ENCODE measurements at regions not wholly inside any gene's neighbourhood (a gene's known extent, or its start where the extent isn't known, plus 50 kb on each side); places are given as distances from the start of the nearest gene placed in this dataset.

DNA sequence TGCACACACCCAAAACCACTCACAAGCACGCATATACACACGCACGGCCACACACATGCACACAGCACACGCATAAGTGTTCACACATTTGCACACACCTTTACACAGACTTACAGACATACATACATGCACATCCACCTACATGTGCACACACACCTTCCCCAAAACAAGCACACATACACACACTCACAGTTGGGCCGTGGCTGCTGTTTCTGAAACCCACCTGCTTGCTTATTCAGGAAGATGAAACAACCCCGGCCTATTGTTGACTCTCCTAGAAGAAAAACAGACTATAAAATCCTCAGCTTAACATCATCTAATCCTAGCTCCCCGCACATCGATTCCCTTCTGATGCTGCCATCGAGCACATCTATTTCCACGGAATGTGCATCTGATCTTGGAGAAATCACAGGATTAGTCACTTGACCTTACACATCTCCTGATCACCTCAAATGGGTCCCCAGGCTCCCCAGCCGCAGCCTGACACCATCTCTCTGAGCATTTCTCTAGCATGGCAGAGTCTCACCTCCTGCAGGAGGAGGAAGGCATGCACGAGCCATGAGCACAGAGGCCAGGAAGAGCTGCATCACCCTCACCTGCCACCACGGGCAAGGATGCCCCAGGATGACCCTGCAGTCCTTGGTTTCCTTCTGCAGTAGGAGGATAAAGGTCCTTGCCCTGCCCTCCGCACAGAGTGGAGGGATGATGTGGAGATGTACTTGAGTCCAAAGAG lies 105.8 kb upstream of the CDH5 start:
- 75% methylated on average over 13 of the region's 14 CpGs for WGBS (ENCODE audit: insufficient coverage)

DNA sequence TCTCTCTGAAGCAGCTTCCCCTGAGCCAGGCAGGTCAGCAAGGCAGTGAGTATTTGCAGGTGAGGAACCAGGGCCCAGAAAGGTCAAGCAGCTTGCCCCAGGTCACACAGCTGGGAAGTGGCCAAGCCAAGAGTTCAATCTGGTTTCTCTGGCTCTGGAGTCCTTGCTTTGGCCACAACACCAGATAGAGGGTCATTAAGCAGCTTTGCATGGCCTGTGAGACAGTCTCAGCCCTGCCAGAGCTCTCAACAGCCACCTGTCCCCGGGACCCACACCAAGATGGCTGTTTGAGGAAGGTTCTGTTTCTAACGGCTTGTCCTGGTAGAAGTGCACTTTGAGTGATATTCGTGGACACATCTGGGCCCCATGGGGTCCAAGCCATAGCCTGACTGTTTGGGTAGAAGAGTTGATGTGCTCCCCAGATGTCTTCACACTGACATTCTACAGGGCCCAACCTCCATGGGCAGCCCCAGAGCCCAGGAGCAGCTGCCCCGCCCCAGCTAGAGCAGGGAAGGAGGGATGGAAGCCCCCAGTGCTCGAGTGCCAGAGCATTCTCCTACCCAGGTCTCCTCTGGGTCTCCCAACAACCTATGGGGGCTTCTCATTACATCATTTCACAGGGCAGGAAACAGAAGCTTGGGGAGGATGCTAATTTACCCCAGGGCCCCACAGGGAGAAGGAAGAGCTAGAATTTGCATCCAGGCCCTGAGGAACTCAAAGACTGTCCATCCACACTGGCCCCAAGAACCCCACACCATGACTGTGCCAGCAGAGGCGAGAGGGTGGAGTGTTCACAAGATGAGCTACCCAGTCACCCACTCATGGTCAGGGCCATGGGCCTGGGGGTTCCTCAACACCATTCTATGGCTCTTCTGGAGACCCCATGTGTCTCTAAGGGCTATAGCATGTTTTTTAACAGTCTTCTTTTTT lies 107.3 kb upstream of the CDH5 start:
- no peak overlapping the region for H3K27ac ChIP-seq (ENCODE audit: low read length)
- no peak overlapping the region for H3K4me3 ChIP-seq (ENCODE audit: low read length)
- no peaks in the 10 kb centered on the region for H3K9me3 ChIP-seq (replicated peaks; ENCODE audit: control insufficient read depth, low read depth, low read length)
- H3K36me3 ChIP-seq (ENCODE audit: control insufficient read depth, insufficient read depth, low read length): no peaks in the 10 kb centered on the region
- DNase-seq: peak; percentile 1
- no peaks in the 10 kb centered on the region for H3K27me3 ChIP-seq (ENCODE audit: control insufficient read depth, insufficient read depth, low read length)
- H3K4me1 ChIP-seq (ENCODE audit: control insufficient read depth, insufficient read depth, low read length): peaks cover 27% of the 10 kb centered on the region
- WGBS (ENCODE audit: insufficient coverage): 78% methylated on average over 2 of the region's 6 CpGs

More for the DNA sequence above, 105.8 kb upstream of the CDH5 start:
- no peak overlapping the region for H3K27ac ChIP-seq (ENCODE audit: low read length)
- no peaks in the 10 kb centered on the region for H3K36me3 ChIP-seq (ENCODE audit: control insufficient read depth, insufficient read depth, low read length)
- no peaks in the 10 kb centered on the region for H3K27me3 ChIP-seq (ENCODE audit: control insufficient read depth, insufficient read depth, low read length)
- no peaks in the 10 kb centered on the region for H3K9me3 ChIP-seq (replicated peaks; ENCODE audit: control insufficient read depth, low read depth, low read length)
- peaks cover 42% of the 10 kb centered on the region for H3K4me1 ChIP-seq (ENCODE audit: control insufficient read depth, insufficient read depth, low read length)
- H3K4me3 ChIP-seq (ENCODE audit: low read length): no peak overlapping the region
- DNase-seq: peak; percentile 0

DNA sequence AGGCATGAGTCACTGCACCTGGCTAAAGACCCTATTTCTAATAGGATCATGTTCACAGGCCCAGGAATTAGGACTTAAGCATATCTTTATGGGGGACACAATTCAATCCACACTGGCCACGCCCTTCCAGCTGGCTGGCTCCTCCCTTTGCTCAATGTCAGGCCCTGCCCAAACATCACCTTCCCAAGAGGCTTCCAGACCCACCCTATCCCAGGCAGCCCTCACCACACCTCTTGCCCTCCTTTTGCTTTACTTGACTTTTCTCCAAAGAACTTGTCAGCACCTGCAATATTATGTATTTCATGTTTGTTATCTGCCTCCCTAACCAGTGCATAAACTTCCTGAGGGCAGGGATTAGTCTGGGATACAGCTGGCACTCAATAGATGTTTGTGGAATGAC lies 109.6 kb upstream of the CDH5 start:
- no peak for DNase-seq
- Histone ChIP-seq H3K27ac (ENCODE audit: low read length) (no peak overlapping the region), H3K27me3 (ENCODE audit: control insufficient read depth, insufficient read depth, low read length) (no peaks in the 10 kb centered on the region), H3K36me3 (ENCODE audit: control insufficient read depth, insufficient read depth, low read length) (no peaks in the 10 kb centered on the region), H3K4me3 (ENCODE audit: low read length) (no peak overlapping the region), H3K9me3 (replicated peaks; ENCODE audit: control insufficient read depth, low read depth, low read length) (no peaks in the 10 kb centered on the region), H3K4me1 (ENCODE audit: control insufficient read depth, insufficient read depth, low read length) (peaks cover 8% of the 10 kb centered on the region)
- WGBS (ENCODE audit: insufficient coverage): 71% methylated on average over 1 of the region's 1 CpG

DNA sequence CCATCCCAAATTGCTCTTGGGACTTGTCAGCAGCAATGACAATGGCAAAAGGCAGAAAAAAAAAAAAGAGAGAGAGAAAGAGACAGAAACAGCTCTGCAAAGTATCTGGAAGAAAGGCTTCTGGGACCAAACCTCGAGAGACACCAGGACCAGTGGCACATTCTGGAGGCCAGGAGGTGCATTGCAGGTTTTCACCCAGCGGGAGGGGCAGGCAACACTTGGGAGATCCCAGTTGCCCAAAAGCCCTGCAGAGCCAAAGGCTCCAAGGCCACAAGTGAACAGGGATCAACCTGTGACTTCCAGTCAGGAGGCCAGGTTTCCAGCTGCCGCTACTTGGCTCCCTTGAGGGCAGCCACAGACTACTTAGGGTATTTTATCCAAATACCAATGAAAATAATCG lies 110.8 kb upstream of the CDH5 start:
- no peak for DNase-seq
- no peak overlapping the region for H3K4me3 ChIP-seq (ENCODE audit: low read length)
- no peaks in the 10 kb centered on the region for H3K27me3 ChIP-seq (ENCODE audit: control insufficient read depth, insufficient read depth, low read length)
- WGBS (ENCODE audit: insufficient coverage): 78% methylated on average over 3 of the region's 4 CpGs
- H3K27ac ChIP-seq (ENCODE audit: low read length): no peak overlapping the region
- H3K4me1 ChIP-seq (ENCODE audit: control insufficient read depth, insufficient read depth, low read length): peaks cover 18% of the 10 kb centered on the region
- no peaks in the 10 kb centered on the region for H3K9me3 ChIP-seq (replicated peaks; ENCODE audit: control insufficient read depth, low read depth, low read length)
- H3K36me3 ChIP-seq (ENCODE audit: control insufficient read depth, insufficient read depth, low read length): no peaks in the 10 kb centered on the region

DNA sequence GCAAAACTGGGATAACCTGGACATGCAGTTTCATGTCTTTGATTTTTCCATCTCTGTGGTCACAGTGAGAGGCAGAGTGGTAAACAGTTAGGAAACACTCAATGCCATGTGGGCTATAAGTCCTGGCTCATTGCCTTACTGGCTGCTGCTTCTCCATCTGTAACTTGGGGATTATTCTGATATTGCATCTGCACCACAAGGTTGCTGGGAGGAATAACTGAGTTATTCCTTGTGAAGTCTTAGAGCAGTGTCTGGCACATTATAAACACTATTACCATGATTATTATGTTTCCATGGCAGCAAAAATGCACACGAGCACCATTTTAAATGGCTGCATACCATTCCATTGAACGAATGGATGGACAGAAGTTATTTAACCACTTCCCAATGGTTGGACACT lies 111.7 kb upstream of the CDH5 start:
- no peaks in the 10 kb centered on the region for H3K27me3 ChIP-seq (ENCODE audit: control insufficient read depth, insufficient read depth, low read length)
- H3K4me3 ChIP-seq (ENCODE audit: low read length): no peak overlapping the region
- H3K27ac ChIP-seq (ENCODE audit: low read length): no peak overlapping the region
- DNase-seq: no peak
- no peaks in the 10 kb centered on the region for H3K36me3 ChIP-seq (ENCODE audit: control insufficient read depth, insufficient read depth, low read length)
- WGBS (ENCODE audit: insufficient coverage): 50% methylated on average over 1 of the region's 2 CpGs
- peaks cover 22% of the 10 kb centered on the region for H3K4me1 ChIP-seq (ENCODE audit: control insufficient read depth, insufficient read depth, low read length)
- no peaks in the 10 kb centered on the region for H3K9me3 ChIP-seq (replicated peaks; ENCODE audit: control insufficient read depth, low read depth, low read length)

DNA sequence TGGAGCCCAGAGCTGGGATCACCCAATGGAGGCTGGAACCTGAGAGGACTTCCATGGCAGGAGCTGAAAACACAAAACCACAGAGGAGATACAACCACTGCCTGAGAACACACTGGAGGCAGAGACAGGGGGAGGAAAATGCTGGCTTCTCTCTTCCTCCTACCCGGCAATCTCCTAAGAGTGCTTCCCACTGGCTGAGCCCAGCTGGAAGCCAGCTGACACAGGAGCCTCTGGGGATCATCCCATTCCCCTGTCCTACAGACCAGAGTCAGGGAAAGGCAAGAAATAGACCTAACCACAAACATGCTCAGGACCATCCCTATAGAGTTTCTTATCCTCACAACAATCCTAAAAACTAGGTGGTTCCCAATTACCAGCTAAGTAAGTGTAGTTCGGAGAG lies 112.4 kb upstream of the CDH5 start:
- no peak overlapping the region for H3K27ac ChIP-seq (ENCODE audit: low read length)
- no CpG with 5 or more reads among the region's 2 CpGs for WGBS (ENCODE audit: insufficient coverage)
- H3K4me1 ChIP-seq (ENCODE audit: control insufficient read depth, insufficient read depth, low read length): peaks cover 22% of the 10 kb centered on the region
- no peaks in the 10 kb centered on the region for H3K27me3 ChIP-seq (ENCODE audit: control insufficient read depth, insufficient read depth, low read length)
- no peaks in the 10 kb centered on the region for H3K36me3 ChIP-seq (ENCODE audit: control insufficient read depth, insufficient read depth, low read length)
- no peak for DNase-seq
- H3K9me3 ChIP-seq (replicated peaks; ENCODE audit: control insufficient read depth, low read depth, low read length): no peaks in the 10 kb centered on the region
- no peak overlapping the region for H3K4me3 ChIP-seq (ENCODE audit: low read length)

DNA sequence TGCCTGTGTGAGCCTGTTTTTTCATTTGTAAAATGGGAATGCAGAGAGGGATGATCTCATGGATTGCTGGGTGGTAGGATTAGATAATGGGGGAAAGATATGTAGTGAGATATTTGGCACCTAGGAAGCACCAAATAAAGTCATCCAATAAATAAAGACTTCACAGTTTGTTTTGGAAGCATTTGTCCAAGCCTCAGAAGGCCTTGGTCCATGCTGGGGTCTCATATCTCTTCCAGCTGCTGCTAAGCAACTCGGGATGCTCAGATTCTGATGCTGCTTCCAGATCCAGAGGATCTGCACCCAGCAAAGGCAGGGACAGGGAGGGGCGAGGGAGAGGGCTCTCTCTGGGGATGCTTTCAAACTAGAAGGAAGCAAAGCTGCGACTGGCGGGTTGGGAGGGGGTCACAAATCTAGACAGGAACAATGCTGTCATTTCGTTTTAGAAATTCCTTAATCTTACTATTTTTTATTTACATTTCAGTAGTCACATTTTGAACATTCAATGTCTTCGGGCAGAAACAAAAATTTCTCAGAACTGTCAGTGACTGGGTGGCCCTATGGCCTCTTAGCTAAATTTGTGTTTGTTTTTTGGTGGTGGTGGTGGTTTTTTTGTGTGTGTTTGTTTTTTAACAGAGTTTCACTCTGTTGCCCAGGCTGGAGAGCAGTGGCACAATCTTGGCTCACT lies 114.9 kb upstream of the CDH5 start:
- peaks cover 28% of the 10 kb centered on the region for H3K4me1 ChIP-seq (ENCODE audit: control insufficient read depth, insufficient read depth, low read length)
- 50% methylated on average over 1 of the region's 6 CpGs for WGBS (ENCODE audit: insufficient coverage)
- H3K36me3 ChIP-seq (ENCODE audit: control insufficient read depth, insufficient read depth, low read length): no peaks in the 10 kb centered on the region
- no peak overlapping the region for H3K4me3 ChIP-seq (ENCODE audit: low read length)
- no peaks in the 10 kb centered on the region for H3K27me3 ChIP-seq (ENCODE audit: control insufficient read depth, insufficient read depth, low read length)
- H3K27ac ChIP-seq (ENCODE audit: low read length): peak overlapping the region; percentile 76
- no peaks in the 10 kb centered on the region for H3K9me3 ChIP-seq (replicated peaks; ENCODE audit: control insufficient read depth, low read depth, low read length)
- DNase-seq: peak; percentile 72

DNA sequence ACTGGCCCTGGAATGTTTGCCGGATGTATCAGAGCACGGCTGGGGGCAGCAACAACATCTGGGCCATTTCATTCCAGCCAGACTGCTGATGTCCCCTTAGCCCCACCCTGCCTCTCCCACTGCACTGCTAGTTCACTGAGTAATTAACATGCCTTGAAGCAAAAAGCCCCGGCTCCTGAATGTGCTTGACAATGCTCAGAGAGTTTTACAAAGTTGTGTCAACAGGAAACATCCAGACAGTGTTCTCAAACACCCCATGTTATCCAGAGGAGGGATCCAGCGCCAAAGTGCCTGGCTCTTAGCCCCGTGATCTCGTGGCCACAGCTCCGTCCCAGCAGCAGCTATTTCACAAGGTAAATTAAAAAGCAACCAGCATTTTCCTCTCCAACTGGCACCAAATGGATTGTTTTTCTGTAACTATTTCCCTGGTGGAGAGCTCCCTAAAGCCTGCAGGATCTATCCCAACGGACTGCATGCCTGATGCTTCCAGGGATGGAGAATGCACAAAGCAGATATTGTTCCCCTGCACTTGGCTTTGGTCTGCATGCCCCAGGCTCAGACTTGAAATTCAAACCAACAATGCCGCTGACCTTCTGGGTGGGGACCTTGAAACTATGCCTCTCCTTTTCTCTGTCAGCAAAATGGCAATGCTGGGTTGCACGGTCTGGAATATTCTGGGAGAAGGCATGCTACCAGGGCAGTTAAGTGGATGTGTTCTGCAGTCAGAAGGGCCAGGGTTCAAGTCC lies 115.6 kb upstream of the CDH5 start:
- Histone ChIP-seq H3K4me3 (ENCODE audit: low read length) (no peak overlapping the region), H3K4me1 (ENCODE audit: control insufficient read depth, insufficient read depth, low read length) (peaks cover 33% of the 10 kb centered on the region), H3K27ac (ENCODE audit: low read length) (peak overlapping the region; percentile 76), H3K9me3 (replicated peaks; ENCODE audit: control insufficient read depth, low read depth, low read length) (no peaks in the 10 kb centered on the region), H3K36me3 (ENCODE audit: control insufficient read depth, insufficient read depth, low read length) (no peaks in the 10 kb centered on the region), H3K27me3 (ENCODE audit: control insufficient read depth, insufficient read depth, low read length) (no peaks in the 10 kb centered on the region)
- peak; percentile 89 for DNase-seq
- WGBS (ENCODE audit: insufficient coverage): 6% methylated on average over 9 of the region's 10 CpGs

DNA sequence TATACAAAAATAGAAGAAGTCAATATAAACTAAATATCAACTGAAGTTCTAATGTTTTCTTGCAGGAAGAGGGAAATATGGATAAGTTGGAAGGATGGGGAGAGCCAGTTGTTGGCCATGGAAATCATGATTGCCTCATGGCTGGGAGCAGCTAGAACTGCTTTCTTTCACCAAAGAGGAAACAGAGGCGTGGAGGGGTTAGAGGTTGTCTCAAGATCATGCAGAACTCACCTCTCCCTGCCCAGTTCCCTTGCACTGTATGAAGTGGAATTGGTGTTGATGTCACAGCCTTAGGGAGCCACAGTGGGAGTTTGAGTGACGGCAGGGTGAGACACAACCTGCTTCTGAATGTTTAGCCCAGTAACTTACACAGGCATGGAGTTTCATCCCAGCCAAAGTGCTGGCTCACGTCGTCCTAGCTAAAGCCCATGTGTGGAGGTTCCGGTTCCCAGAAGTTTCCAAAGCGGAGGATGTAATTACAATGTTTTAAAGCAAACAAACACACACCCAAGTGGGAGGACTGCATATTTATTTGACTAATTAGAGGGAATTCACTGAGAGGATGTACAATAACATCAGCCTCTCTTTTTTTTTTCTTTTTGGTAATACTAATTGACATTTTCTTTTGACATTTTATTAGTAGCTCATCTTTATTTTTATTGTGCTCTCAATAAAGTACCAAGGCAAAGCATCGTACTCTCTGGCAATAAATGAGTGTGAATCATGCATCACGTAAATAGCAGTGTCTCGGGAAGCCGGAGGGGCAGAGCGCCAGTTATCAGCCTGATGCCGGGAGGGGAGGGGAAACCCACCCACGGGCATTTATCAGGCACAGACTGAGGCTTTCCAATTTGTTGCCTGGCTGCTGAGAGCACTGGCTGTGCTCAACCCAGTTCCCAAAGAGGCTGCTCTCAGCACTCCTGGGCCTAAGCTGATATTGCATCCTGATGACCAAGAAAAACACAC lies 118.7 kb upstream of the CDH5 start:
- peaks cover 37% of the 10 kb centered on the region for H3K4me1 ChIP-seq (ENCODE audit: control insufficient read depth, insufficient read depth, low read length)
- 30% methylated on average over 5 of the region's 13 CpGs for WGBS (ENCODE audit: insufficient coverage)
- no peak overlapping the region for H3K4me3 ChIP-seq (ENCODE audit: low read length)
- H3K36me3 ChIP-seq (ENCODE audit: control insufficient read depth, insufficient read depth, low read length): no peaks in the 10 kb centered on the region
- H3K27me3 ChIP-seq (ENCODE audit: control insufficient read depth, insufficient read depth, low read length): no peaks in the 10 kb centered on the region
- peak overlapping the region; percentile 25 for H3K27ac ChIP-seq (ENCODE audit: low read length)
- no peaks in the 10 kb centered on the region for H3K9me3 ChIP-seq (replicated peaks; ENCODE audit: control insufficient read depth, low read depth, low read length)
- peak; percentile 82 for DNase-seq

Measured in muscle of leg (tissue), 3 donors.